ENCODE measurements at regions not wholly inside any gene's neighbourhood (a gene's known extent, or its start where the extent isn't known, plus 50 kb on each side); places are given as distances from the start of the nearest gene placed in this dataset.

GRCh38 chr13:53778937-53779336 is 750.3 kb downstream of the OLFM4 start:
- TF ChIP-seq, protein P1, sequence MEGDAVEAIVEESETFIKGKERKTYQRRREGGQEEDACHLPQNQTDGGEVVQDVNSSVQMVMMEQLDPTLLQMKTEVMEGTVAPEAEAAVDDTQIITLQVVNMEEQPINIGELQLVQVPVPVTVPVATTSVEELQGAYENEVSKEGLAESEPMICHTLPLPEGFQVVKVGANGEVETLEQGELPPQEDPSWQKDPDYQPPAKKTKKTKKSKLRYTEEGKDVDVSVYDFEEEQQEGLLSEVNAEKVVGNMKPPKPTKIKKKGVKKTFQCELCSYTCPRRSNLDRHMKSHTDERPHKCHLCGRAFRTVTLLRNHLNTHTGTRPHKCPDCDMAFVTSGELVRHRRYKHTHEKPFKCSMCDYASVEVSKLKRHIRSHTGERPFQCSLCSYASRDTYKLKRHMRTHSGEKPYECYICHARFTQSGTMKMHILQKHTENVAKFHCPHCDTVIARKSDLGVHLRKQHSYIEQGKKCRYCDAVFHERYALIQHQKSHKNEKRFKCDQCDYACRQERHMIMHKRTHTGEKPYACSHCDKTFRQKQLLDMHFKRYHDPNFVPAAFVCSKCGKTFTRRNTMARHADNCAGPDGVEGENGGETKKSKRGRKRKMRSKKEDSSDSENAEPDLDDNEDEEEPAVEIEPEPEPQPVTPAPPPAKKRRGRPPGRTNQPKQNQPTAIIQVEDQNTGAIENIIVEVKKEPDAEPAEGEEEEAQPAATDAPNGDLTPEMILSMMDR (IDR thresholded peaks at IDR 0.05; ENCODE audit: insufficient read depth, low read depth, low read length), result no peak
- no peak for DNase-seq (ENCODE audit: low read depth)
- H3K4me3 ChIP-seq (ENCODE audit: low read depth, low read length), result no peak overlapping the region

DNA sequence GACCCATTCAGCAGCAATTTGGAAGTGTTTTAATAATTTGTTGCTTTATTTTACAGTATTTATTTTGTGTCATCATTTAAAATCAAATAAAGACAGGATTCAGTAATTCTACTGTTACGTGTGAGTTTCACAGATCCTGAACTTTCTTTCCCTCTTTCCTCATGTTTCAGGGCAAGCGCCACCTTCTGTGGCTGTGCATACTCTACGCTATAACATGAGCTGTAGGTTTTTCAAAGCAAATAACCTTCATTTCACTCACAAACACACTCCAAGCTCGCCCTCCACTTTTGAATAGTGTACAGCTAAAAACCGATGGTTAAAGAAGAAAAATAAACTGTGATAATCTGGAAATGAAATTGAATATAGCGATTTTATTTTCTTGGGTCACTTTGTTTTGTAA is 753.3 kb downstream of the OLFM4 start:
- no peak overlapping the region for H3K4me3 ChIP-seq (ENCODE audit: low read depth, low read length)
- no peak for DNase-seq (ENCODE audit: low read depth)
- TF ChIP-seq, protein P1 (IDR thresholded peaks at IDR 0.05; ENCODE audit: insufficient read depth, low read depth, low read length), result no peak

DNA sequence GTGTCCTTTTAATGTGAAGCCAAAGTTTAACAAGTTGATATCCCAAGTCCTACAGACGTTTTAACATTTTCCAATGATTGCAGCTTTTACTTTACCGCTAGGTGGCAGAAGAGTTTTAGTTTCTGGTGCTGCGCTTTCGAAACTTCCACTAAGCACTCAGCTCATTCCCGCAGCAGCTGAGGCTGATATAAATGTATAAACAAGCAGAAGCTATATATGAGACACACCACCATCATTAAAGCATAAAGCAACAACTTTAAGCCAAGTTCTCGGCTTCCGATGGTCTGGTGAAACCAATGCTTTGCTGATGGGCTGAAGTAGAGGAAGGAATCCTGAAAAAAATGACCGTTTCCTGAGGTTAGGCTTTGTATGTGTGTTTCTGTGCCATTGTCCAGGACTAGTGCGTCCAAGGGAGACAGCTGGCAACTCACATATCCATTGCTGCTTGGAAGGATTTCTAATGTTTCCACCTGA is 753.9 kb downstream of the OLFM4 start:
- DNase-seq (ENCODE audit: low read depth), result peak; percentile 24
- TF ChIP-seq, protein P1 (IDR thresholded peaks at IDR 0.05; ENCODE audit: insufficient read depth, low read depth, low read length), result peak; percentile 55
- no peak overlapping the region for H3K4me3 ChIP-seq (ENCODE audit: low read depth, low read length)

DNA sequence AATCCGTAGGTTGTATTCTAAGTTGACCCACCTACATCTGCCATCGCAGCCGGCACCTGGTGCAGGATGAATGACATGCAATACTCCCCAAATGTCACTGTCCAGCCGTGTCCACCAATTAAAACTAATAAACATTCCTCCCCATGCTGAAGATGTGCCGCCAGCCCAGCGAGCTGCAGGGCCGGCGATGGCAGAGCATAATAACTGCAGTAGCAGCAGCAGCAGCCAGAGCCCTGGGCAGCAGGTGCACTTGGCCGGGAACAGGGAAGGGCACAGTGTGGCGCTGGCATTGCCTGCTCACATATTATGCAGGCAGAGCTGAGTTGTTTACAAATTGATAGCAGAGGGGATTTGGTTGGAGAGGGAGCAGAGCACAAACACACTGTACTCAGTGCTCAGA is 754.9 kb downstream of the OLFM4 start:
- no peak overlapping the region for H3K4me3 ChIP-seq (ENCODE audit: low read depth, low read length)
- TF ChIP-seq, protein P1 (IDR thresholded peaks at IDR 0.05; ENCODE audit: insufficient read depth, low read depth, low read length), result no peak
- DNase-seq (ENCODE audit: low read depth), result no peak

DNA sequence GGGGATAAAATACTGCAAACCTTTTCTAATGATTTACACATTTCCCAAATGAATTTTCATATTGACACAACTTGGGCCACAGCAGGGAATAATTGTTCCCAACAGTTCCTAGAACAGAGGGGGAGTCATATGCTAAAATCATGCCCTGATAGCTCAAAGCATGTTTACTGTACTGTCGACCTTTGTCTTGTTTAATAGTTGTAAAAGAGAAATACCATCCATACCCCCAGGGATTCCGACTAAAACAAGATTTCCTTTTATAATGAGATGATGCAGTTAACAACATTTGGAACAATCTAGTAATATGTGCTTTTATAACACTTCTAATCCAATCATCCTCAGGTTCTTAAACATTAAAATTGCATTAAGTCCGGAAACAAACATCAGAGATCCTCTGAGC is 759.7 kb downstream of the OLFM4 start:
- no peak for DNase-seq (ENCODE audit: low read depth)
- H3K4me3 ChIP-seq (ENCODE audit: low read depth, low read length), result no peak overlapping the region
- TF ChIP-seq, protein P1 (IDR thresholded peaks at IDR 0.05; ENCODE audit: insufficient read depth, low read depth, low read length), result no peak

DNA sequence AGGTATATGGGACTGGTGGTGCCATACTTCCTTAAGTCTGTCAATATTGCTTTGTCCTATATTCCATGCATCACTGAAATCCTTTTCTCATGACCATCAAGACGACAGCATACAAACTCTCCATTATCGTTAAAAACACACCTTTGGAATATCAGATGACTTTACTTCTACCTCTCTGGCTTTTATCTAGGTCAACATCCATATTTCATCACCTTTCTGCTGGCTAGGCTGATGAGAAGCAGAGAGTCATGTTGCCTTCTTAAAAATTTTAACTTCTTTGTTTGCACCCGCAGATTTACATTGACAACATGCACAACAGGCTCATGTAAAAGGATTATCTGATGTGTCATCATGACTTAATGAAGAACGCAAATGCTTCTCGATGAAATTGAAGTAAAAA is 771.4 kb downstream of the OLFM4 start:
- no peak for DNase-seq (ENCODE audit: low read depth)
- TF ChIP-seq, protein P1 (IDR thresholded peaks at IDR 0.05; ENCODE audit: insufficient read depth, low read depth, low read length), result no peak
- H3K4me3 ChIP-seq (ENCODE audit: low read depth, low read length), result no peak overlapping the region

- TF ChIP-seq, protein P1 (IDR thresholded peaks at IDR 0.05; ENCODE audit: insufficient read depth, low read depth, low read length), result no peak
- DNase-seq (ENCODE audit: low read depth), result no peak
- no peak overlapping the region for H3K4me3 ChIP-seq (ENCODE audit: low read depth, low read length)
Measured at GRCh38 chr13:53807251-53807834, 778.7 kb downstream of the OLFM4 start.
